Spleen (tissue), 11 donors: ENCODE measurements at regions not wholly inside any gene's neighbourhood (a gene's known extent, or its start where the extent isn't known, plus 50 kb on each side); places are given as distances from the start of the nearest gene placed in this dataset.
"Not testable (repeated sequence)": the region's sequence is repeated elsewhere in the genome, so short reads cannot be mapped to it uniquely, and the experiment has no call there.

ENCODE experiments used
- DNase-seq: peaks from one replicate; pipeline ENCODE4 v3.0.0-alpha.2; 2020
- H3K27ac ChIP-seq, 8 donors: fragments of 200-600 bp; sonication (generic) in 7 of 8; 1 replicate in 4 of 8; 2 replicates in 4 of 8; pipeline versions ENCODE4 v1.5.0 to v1.8.0; 2016 to 2021; ENCODE audit warnings: inconsistent platforms in 4 of 8, mild to moderate bottlenecking in 4 of 8, moderate library complexity in 1 of 8
- H3K27me3 ChIP-seq, 7 donors: fragments of 200-600 bp; sonication (generic) in 6 of 7; replicated peaks in 1 of 7; 1 replicate in 4 of 7; 2 replicates in 3 of 7; pipeline versions ENCODE4 v1.5.0 to v1.8.0; 2016 to 2021; ENCODE audit warnings: inconsistent platforms in 3 of 7, mild to moderate bottlenecking in 1 of 7
- H3K36me3 ChIP-seq, 6 donors: fragments of 200-600 bp; sonication (generic) in 5 of 6; 1 replicate in 4 of 6; 2 replicates in 2 of 6; pipeline versions ENCODE4 v1.5.0 to v1.8.0; 2016 to 2021; ENCODE audit warnings: inconsistent platforms in 2 of 6
- H3K4me1 ChIP-seq, 6 donors: fragments of 200-600 bp; sonication (generic) in 5 of 6; 1 replicate in 3 of 6; 2 replicates in 3 of 6; pipeline versions ENCODE4 v1.5.0 to v1.8.0; 2016 to 2021; ENCODE audit warnings: inconsistent platforms in 3 of 6
- H3K4me3 ChIP-seq, 8 donors: fragments of 200-600 bp; sonication (generic) in 7 of 8; 1 replicate in 4 of 8; 2 replicates in 4 of 8; pipeline versions ENCODE4 v1.5.0 to v1.8.0; 2016 to 2021; ENCODE audit warnings: inconsistent platforms in 4 of 8, mild to moderate bottlenecking in 4 of 8, moderate library complexity in 2 of 8
- H3K9me3 ChIP-seq, 8 donors: fragments of 200-600 bp; sonication (generic) in 7 of 8; 1 replicate in 4 of 8; 2 replicates in 4 of 8; pipeline versions ENCODE4 v1.5.0 to v1.8.0; 2016 to 2021; ENCODE audit warnings: inconsistent platforms in 4 of 8
- CTCF ChIP-seq, 11 experiments: fragments of 200-600 bp in 7 of 11; fragments of 450-650 bp in 4 of 11; sonication (generic) in 4 of 11; IDR thresholded peaks in 8 of 11; conservative IDR thresholded peaks in 3 of 11; 1 replicate in 7 of 11; 2 replicates in 4 of 11; pipeline versions ENCODE4 v1.4.0 to v1.8.0; 2016 to 2021; ENCODE audit warnings: antibody characterized with exemption in 11 of 11, inconsistent platforms in 4 of 11, mild to moderate bottlenecking in 1 of 11
- POLR2A ChIP-seq, 3 donors: fragments of 450-650 bp; IDR thresholded peaks; one replicate each; pipeline ENCODE4 v1.5.1; 2017; ENCODE audit warnings: antibody characterized with exemption in 3 of 3, mild to moderate bottlenecking in 1 of 3
- POLR2AphosphoS5 ChIP-seq, 3 donors: sonication (generic); formaldehyde crosslinking; IDR thresholded peaks; one replicate each; pipeline ENCODE4 v1.5.1; 2017; ENCODE audit warnings: antibody characterized with exemption in 3 of 3
- WGBS, 5 donors: extraction: QIAGEN DNeasy Blood & Tissue Kit in 3 of 5; methylation state at CpG; one replicate each; pipeline versions ENCODE4 v1.1.5 to v1.1.7; 2013 to 2018; 5-methylcytosine and 5-hydroxymethylcytosine counted together
- intact Hi-C: fragments of 100-400 bp; cut with DNase I; formaldehyde crosslinking; loops from one replicate; pipeline ENCODE4 v1.15.0; 2023; ENCODE audit warnings: low total_unique reads
- donor health status: healthy with polysubstance abuse.
- donor health status: DM: no; HTN: no; CAD: no; lungs with moderate emphysema.
- donor health status: DM: no; HTN: no; CAD: no.
- donor health status: Bipolar disorder and iron deficiency.
- donor health status: healthy.
- donor health status: DM: no; HTN: no; CAD: no.
- donor health status: DM: yes; HTN: yes; CAD: no.

GRCh38 chr3:11906407-11906806 is 59.7 kb upstream of the TAMM41 start:
- no peaks in the 10 kb centered on the region for H3K4me1 ChIP-seq
- H3K27me3 ChIP-seq, result peaks cover 0 to 6% (median 0%) of the 10 kb centered on the region in 7 donors
- H3K4me3 ChIP-seq, result no peak overlapping the region
- WGBS, 5 donors, result 77 to 92% (median 86%) methylated on average over 8 of the region's 8 CpGs
- TF ChIP-seq POLR2AphosphoS5 (IDR thresholded peaks at IDR 0.05) (no peak), POLR2A (IDR thresholded peaks at IDR 0.05) (no peak), CTCF (IDR thresholded peaks at IDR 0.05 in 8 of 11, conservative IDR thresholded peaks at IDR 0.05 in 3 of 11) (no peak)
- H3K36me3 ChIP-seq, result no peaks in the 10 kb centered on the region
- no peaks in the 10 kb centered on the region for H3K9me3 ChIP-seq
- H3K27ac ChIP-seq, result no peak overlapping the region
- DNase-seq, result no peak
- intact Hi-C loops, result no loop called here

DNA sequence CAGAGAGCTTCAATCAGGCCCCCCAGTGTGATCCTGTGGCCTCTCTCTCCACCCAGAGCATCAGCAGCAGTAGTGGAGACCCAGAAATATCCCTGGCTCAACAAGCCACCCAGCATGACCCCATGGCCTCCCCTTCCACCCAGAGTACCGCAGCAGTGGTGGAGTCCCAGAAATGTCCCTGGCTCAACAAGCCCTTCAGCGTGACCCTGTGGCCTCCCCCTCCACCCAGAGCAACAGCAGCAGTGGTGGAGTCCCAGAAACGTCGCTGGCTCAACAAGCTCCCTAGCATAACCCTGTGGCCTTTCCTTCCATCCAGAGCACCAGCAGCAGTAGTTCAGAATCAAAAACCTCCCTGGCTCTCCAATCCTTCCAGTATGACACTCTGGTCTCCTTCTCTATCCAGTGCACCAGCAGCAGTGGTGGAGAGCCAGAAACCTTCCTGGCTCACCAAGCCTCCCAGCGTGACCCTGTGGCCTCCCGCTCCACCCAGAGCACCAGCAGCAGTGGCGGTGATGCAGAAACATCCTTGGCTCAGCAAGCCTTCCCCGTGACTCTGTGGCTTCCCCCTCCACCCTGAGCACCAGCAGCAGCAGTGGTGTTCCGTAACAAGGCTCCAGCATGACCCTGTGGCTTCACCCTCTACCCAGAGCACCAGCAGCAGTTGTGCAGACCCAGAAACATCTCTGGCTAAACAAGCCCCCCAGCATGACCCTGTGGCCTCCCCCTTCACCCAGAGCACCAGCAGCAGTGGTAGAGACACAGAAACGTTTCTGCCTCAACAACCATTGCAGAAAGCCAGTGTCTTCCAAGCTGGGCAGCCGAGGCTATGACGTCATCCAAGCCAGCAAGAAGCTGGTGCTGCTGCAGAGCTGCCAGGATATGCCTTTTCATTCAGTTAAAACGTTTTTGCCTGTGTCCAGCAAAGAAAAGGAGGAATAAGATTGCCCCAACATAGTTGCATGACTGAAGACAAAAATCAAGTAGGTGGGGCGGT is 61.3 kb upstream of the TAMM41 start:
- H3K4me1 ChIP-seq, result no peaks in the 10 kb centered on the region
- no peak overlapping the region for H3K27ac ChIP-seq
- no peaks in the 10 kb centered on the region for H3K36me3 ChIP-seq
- intact Hi-C loops, result no loop called here
- TF ChIP-seq CTCF (IDR thresholded peaks at IDR 0.05 in 8 of 11, conservative IDR thresholded peaks at IDR 0.05 in 3 of 11) (no peak), POLR2AphosphoS5 (IDR thresholded peaks at IDR 0.05) (no peak), POLR2A (IDR thresholded peaks at IDR 0.05) (no peak)
- DNase-seq, result no peak
- no peaks in the 10 kb centered on the region for H3K9me3 ChIP-seq
- H3K4me3 ChIP-seq, result no peak overlapping the region
- H3K27me3 ChIP-seq, result peaks cover 0 to 6% (median 0%) of the 10 kb centered on the region in 7 donors
- WGBS, 5 donors, result 59 to 75% (median 62%) methylated on average over 12 to 14 of the region's 14 CpGs

DNA sequence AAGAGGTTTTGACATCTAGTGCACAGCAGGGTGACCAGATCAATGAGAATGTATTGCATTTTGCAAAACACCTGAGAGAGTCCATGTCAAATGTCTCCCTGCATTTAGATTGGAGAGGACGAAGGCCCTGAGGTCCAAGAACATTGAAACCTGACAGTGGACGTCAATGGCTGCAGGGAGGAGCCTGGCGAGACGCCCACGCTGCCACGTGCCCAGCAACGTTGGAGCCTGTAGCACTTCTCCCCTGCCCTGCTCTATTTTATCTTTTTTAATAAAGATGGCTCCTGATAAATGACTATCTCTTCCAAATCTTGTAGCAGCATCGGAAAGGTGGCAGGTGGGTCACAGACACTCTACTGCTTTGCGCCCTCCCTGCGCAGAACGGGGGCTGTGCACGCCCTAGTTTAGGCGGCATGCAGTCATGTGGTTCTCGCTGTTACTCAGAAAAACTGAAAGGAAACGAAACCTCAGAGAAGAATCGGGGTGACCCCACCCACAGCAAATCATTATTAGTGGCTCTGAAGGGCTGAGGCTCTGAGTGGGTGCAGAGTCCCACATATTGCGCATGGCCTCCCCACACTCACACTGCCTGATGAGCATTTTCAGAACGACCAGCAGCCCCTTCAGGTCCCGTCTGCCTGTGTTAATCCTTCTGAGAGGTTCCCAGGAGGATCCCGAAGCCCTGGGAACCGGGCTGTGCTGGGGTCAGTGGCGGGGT is 62.5 kb upstream of the TAMM41 start:
- intact Hi-C loops, result no loop called here
- Histone ChIP-seq H3K36me3 (no peaks in the 10 kb centered on the region), H3K4me1 (no peaks in the 10 kb centered on the region), H3K4me3 (no peak overlapping the region), H3K27me3 (peaks cover 0 to 6% (median 0%) of the 10 kb centered on the region in 7 donors), H3K27ac (no peak overlapping the region), H3K9me3 (no peaks in the 10 kb centered on the region)
- TF ChIP-seq POLR2AphosphoS5 (IDR thresholded peaks at IDR 0.05) (no peak), POLR2A (IDR thresholded peaks at IDR 0.05) (no peak), CTCF (IDR thresholded peaks at IDR 0.05 in 8 of 11, conservative IDR thresholded peaks at IDR 0.05 in 3 of 11) (no peak)
- WGBS, 5 donors, result 69 to 82% (median 76%) methylated on average over 22 of the region's 22 CpGs
- DNase-seq, result no peak

- H3K27me3 ChIP-seq, result peaks cover 0 to 6% (median 0%) of the 10 kb centered on the region in 7 donors
- 83 to 100% (median 92%) methylated on average over 2 to 4 of the region's 4 CpGs for WGBS, 5 donors
- intact Hi-C loops, result no loop called here
- no peak for TF ChIP-seq CTCF (IDR thresholded peaks at IDR 0.05 in 8 of 11, conservative IDR thresholded peaks at IDR 0.05 in 3 of 11)
- DNase-seq, result no peak
- no peaks in the 10 kb centered on the region for H3K36me3 ChIP-seq
- no peaks in the 10 kb centered on the region for H3K9me3 ChIP-seq
- H3K27ac ChIP-seq, result no peak overlapping the region
- H3K4me1 ChIP-seq, result no peaks in the 10 kb centered on the region
- H3K4me3 ChIP-seq, result no peak overlapping the region
Observed at GRCh38 chr3:11909726-11910125, 63.0 kb upstream of the TAMM41 start.

DNA sequence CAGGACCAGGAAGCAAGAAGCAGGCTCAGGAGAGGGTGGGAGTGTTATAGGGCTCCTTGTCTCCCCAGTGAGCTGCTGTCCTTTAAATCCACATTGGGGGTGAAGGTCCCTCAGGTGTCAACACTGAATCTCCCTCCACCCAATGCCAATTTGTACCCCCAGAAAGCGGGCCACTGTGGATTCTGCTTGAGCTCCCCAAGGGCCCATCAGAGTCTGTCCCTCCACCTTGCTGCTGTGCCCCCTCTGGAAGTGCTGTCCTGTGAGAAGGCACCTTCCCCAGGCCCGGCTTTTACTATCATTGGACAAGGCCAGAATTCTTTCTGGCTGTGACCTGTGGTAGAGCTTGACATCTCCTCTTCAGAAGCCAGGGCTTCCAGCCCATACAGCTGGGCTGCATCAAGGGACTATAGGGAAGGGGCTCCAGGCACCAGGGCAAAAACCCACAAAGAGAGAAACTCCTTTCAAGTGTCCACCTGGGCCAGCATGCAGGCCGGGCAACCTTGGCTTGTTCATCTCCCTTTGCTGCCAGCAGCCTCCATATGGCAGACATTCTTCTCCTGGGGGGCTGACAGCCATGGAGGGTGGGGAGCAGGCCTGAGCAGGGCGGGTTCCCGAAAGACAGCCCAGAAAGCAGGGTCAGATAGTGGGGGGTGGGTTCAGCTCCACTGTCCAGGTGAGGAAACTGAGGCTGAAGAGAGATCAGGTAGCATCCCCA is 63.7 kb upstream of the TAMM41 start:
- DNase-seq, H3K36me3 ChIP-seq, H3K4me3 ChIP-seq, intact Hi-C loops, H3K27ac ChIP-seq, H3K9me3 ChIP-seq, H3K4me1 ChIP-seq, H3K27me3 ChIP-seq: not testable (repeated sequence)
- WGBS, 5 donors, result 82 to 100% (median 92%) methylated on average over 3 to 5 of the region's 5 CpGs
